ENCODE measurements at regions not wholly inside any gene's neighbourhood (a gene's known extent, or its start where the extent isn't known, plus 50 kb on each side); places are given as distances from the start of the nearest gene placed in this dataset.
A peak's percentile ranks its signal among the peaks of the same experiment; 100 is the strongest.

DNA sequence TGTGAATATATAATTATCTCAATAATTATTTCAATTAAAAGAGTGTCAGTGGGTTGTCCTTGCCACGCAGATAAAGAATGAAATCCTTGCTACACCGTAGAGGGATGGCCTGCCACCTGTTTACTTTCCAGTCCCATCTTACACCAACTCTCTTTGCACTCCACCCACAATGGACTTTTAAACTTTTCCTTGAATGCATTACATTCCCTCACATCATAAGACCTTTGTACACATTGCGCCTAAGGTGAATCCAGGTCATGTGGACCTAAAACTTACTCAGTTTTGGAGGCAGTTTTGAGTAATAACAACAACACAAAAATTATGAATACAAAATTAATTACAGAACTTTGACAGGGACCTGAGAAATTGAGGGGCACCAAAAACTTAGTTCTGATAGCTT is 78.7 kb upstream of the PDE5A start (continued):
- TF ChIP-seq PPARG (CRISPR knock-in tag; conservative IDR thresholded peaks at IDR 0.05) (peak; percentile 98), BHLHE40 (IDR thresholded peaks at IDR 0.05; ENCODE audit: low read length) (no peak), SRSF4 (IDR thresholded peaks at IDR 0.05; ENCODE audit: low read depth, low read length, poor library complexity, severe bottlenecking) (no peak), MYNN (CRISPR knock-in tag; IDR thresholded peaks at IDR 0.05; ENCODE audit: low read depth) (no peak), ZNF674 (CRISPR knock-in tag; IDR thresholded peaks at IDR 0.05; ENCODE audit: low read depth) (no peak), IRF2 (CRISPR knock-in tag; IDR thresholded peaks at IDR 0.05) (peak; percentile 50; the same call in 1 of the 2 replicates), CBFB (CRISPR knock-in tag; IDR thresholded peaks at IDR 0.05) (no peak), HDAC1 (CRISPR knock-in tag; IDR thresholded peaks at IDR 0.05) (peak; percentile 61; the same call in 1 of the 2 replicates), ZNF383 (CRISPR knock-in tag; IDR thresholded peaks at IDR 0.05; ENCODE audit: borderline replicate concordance) (no peak), ZNF543 (CRISPR knock-in tag; IDR thresholded peaks at IDR 0.05) (no peak), AGO2 (optimal IDR thresholded peaks at IDR 0.05; ENCODE audit: low read depth, low read length) (no peak), CC2D1A (CRISPR knock-in tag; IDR thresholded peaks at IDR 0.05) (no peak), CHCHD3 (CRISPR knock-in tag; IDR thresholded peaks at IDR 0.05) (no peak), ZSCAN12 (CRISPR knock-in tag; IDR thresholded peaks at IDR 0.05) (no peak), HCFC1 (IDR thresholded peaks at IDR 0.05; ENCODE audit: low read depth, low read length) (no peak), ZNF329 (CRISPR knock-in tag; IDR thresholded peaks at IDR 0.05; ENCODE audit: low read depth) (no peak), NFATC3 (CRISPR knock-in tag; IDR thresholded peaks at IDR 0.05) (no peak), ZNF850 (CRISPR knock-in tag; conservative IDR thresholded peaks at IDR 0.05) (no peak), NR2F6 (IDR thresholded peaks at IDR 0.05) (peak; percentile 66), NR2F6 (CRISPR knock-in tag; IDR thresholded peaks at IDR 0.05) (peak; percentile 80), ZMYM2 (CRISPR knock-in tag; IDR thresholded peaks at IDR 0.05) (no peak), ZNF562 (CRISPR knock-in tag; IDR thresholded peaks at IDR 0.05; ENCODE audit: borderline replicate concordance) (no peak)
- TF ChIP-seq, protein P1, sequence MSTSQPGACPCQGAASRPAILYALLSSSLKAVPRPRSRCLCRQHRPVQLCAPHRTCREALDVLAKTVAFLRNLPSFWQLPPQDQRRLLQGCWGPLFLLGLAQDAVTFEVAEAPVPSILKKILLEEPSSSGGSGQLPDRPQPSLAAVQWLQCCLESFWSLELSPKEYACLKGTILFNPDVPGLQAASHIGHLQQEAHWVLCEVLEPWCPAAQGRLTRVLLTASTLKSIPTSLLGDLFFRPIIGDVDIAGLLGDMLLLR (CRISPR knock-in tag; IDR thresholded peaks at IDR 0.05) = no peak
- TF ChIP-seq, protein P2, sequence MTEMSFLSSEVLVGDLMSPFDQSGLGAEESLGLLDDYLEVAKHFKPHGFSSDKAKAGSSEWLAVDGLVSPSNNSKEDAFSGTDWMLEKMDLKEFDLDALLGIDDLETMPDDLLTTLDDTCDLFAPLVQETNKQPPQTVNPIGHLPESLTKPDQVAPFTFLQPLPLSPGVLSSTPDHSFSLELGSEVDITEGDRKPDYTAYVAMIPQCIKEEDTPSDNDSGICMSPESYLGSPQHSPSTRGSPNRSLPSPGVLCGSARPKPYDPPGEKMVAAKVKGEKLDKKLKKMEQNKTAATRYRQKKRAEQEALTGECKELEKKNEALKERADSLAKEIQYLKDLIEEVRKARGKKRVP (CRISPR knock-in tag; IDR thresholded peaks at IDR 0.05) = peak in 1 of 2 experiments; percentile 53; a peak in 1 of 4 replicates
- TF ChIP-seq, protein P3, sequence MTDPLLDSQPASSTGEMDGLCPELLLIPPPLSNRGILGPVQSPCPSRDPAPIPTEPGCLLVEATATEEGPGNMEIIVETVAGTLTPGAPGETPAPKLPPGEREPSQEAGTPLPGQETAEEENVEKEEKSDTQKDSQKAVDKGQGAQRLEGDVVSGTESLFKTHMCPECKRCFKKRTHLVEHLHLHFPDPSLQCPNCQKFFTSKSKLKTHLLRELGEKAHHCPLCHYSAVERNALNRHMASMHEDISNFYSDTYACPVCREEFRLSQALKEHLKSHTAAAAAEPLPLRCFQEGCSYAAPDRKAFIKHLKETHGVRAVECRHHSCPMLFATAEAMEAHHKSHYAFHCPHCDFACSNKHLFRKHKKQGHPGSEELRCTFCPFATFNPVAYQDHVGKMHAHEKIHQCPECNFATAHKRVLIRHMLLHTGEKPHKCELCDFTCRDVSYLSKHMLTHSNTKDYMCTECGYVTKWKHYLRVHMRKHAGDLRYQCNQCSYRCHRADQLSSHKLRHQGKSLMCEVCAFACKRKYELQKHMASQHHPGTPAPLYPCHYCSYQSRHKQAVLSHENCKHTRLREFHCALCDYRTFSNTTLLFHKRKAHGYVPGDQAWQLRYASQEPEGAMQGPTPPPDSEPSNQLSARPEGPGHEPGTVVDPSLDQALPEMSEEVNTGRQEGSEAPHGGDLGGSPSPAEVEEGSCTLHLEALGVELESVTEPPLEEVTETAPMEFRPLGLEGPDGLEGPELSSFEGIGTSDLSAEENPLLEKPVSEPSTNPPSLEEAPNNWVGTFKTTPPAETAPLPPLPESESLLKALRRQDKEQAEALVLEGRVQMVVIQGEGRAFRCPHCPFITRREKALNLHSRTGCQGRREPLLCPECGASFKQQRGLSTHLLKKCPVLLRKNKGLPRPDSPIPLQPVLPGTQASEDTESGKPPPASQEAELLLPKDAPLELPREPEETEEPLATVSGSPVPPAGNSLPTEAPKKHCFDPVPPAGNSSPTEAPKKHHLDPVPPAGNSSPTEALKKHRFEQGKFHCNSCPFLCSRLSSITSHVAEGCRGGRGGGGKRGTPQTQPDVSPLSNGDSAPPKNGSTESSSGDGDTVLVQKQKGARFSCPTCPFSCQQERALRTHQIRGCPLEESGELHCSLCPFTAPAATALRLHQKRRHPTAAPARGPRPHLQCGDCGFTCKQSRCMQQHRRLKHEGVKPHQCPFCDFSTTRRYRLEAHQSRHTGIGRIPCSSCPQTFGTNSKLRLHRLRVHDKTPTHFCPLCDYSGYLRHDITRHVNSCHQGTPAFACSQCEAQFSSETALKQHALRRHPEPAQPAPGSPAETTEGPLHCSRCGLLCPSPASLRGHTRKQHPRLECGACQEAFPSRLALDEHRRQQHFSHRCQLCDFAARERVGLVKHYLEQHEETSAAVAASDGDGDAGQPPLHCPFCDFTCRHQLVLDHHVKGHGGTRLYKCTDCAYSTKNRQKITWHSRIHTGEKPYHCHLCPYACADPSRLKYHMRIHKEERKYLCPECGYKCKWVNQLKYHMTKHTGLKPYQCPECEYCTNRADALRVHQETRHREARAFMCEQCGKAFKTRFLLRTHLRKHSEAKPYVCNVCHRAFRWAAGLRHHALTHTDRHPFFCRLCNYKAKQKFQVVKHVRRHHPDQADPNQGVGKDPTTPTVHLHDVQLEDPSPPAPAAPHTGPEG (CRISPR knock-in tag; IDR thresholded peaks at IDR 0.05) = no peak
- TF ChIP-seq, protein P4, sequence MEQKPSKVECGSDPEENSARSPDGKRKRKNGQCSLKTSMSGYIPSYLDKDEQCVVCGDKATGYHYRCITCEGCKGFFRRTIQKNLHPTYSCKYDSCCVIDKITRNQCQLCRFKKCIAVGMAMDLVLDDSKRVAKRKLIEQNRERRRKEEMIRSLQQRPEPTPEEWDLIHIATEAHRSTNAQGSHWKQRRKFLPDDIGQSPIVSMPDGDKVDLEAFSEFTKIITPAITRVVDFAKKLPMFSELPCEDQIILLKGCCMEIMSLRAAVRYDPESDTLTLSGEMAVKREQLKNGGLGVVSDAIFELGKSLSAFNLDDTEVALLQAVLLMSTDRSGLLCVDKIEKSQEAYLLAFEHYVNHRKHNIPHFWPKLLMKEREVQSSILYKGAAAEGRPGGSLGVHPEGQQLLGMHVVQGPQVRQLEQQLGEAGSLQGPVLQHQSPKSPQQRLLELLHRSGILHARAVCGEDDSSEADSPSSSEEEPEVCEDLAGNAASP (CRISPR knock-in tag; IDR thresholded peaks at IDR 0.05; ENCODE audit: borderline replicate concordance) = peak; percentile 100
